H1 (cell line): ENCODE measurements at regions not wholly inside any gene's neighbourhood (a gene's known extent, or its start where the extent isn't known, plus 50 kb on each side); places are given as distances from the start of the nearest gene placed in this dataset.

Experiments used
- SAP30 ChIP-seq: fragments of 300-600 bp; sonication (generic); IDR thresholded peaks from 2 replicates; pipeline ENCODE4 v1.7.1; 2012; ENCODE audit warnings: low read length, moderate library complexity, mild to moderate bottlenecking, inconsistent platforms; ENCODE audit not compliant: insufficient read depth, insufficient replicate concordance

DNA sequence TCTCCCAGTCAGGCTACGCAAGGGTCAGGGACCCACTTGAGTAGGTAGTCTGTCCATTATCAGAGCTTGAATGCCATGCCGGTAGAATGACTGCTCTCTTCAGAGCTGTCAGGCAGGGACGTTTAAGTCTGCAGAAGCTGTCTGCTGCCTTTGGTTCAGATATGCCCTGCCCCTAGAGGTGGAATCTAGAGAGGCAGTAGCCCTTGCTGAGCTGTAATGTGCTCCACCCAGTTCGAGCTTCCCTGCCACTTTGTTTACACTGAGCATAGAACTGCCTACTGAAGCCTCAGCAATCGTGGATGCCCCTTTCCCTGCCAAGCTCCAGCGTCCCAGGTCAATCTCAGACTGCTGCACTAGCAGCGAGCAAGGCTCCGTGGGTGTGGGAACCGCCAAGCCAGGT, 57.5 kb upstream of the SETMAR start (continued):
- TF ChIP-seq SAP30 = no peak
